ENCODE measurements at regions not wholly inside any gene's neighbourhood (a gene's known extent, or its start where the extent isn't known, plus 50 kb on each side); places are given as distances from the start of the nearest gene placed in this dataset.
"Not testable (repeated sequence)": the region's sequence is repeated elsewhere in the genome, so short reads cannot be mapped to it uniquely, and the experiment has no call there.

GRCh38 chr10:130261306-130261705 is 125.1 kb downstream of the GLRX3 start:
- H3K4me1 ChIP-seq (ENCODE audit: low read depth) = no peaks in the 10 kb centered on the region
- DNase-seq = no peak
- ATAC-seq = no peak
- no peaks in the 10 kb centered on the region for H3K9me3 ChIP-seq
- H3K36me3 ChIP-seq (ENCODE audit: low read depth) = no peaks in the 10 kb centered on the region
- no peak overlapping the region for H3K4me3 ChIP-seq
- no peak for TF ChIP-seq CTCF (IDR thresholded peaks at IDR 0.05)
- intact Hi-C loops (cut with DNase I, micrococcal nuclease) = no loop called here

- no peak for ATAC-seq
- Histone ChIP-seq H3K4me3 (no peak overlapping the region), H3K36me3 (ENCODE audit: low read depth) (no peaks in the 10 kb centered on the region), H3K9me3 (no peaks in the 10 kb centered on the region), H3K4me1 (ENCODE audit: low read depth) (no peaks in the 10 kb centered on the region)
- DNase-seq = no peak
- no peak for TF ChIP-seq CTCF (IDR thresholded peaks at IDR 0.05)
- intact Hi-C loops (cut with DNase I, micrococcal nuclease) = no loop called here
These were observed 125.6 kb downstream of the GLRX3 start for GRCh38 chr10:130261766-130262165.

GRCh38 chr10:130263289-130263688 is 127.1 kb downstream of the GLRX3 start:
- Histone ChIP-seq H3K4me1 (ENCODE audit: low read depth) (no peaks in the 10 kb centered on the region), H3K9me3 (no peaks in the 10 kb centered on the region), H3K4me3 (no peak overlapping the region), H3K36me3 (ENCODE audit: low read depth) (no peaks in the 10 kb centered on the region)
- DNase-seq (no peak), ATAC-seq (no peak)
- intact Hi-C loops (cut with DNase I, micrococcal nuclease) = no loop called here
- TF ChIP-seq CTCF (IDR thresholded peaks at IDR 0.05) = no peak

GRCh38 chr10:130265542-130265941 is 129.4 kb downstream of the GLRX3 start:
- Histone ChIP-seq H3K4me1 (ENCODE audit: low read depth) (no peaks in the 10 kb centered on the region), H3K9me3 (no peaks in the 10 kb centered on the region), H3K4me3 (no peak overlapping the region), H3K36me3 (ENCODE audit: low read depth) (no peaks in the 10 kb centered on the region)
- no peak for TF ChIP-seq CTCF (IDR thresholded peaks at IDR 0.05)
- ATAC-seq = no peak
- intact Hi-C loops (cut with DNase I, micrococcal nuclease) = no loop called here
- DNase-seq = no peak

- Histone ChIP-seq H3K9me3 (peaks cover 95% of the 10 kb centered on the region), H3K4me1 (ENCODE audit: low read depth) (no peaks in the 10 kb centered on the region), H3K36me3 (ENCODE audit: low read depth) (no peaks in the 10 kb centered on the region), H3K4me3 (no peak overlapping the region)
- no peak for DNase-seq
- no peak for ATAC-seq
- intact Hi-C loops (cut with DNase I, micrococcal nuclease) = no loop called here
- no peak for TF ChIP-seq CTCF (IDR thresholded peaks at IDR 0.05)
These were observed 146.5 kb downstream of the GLRX3 start for GRCh38 chr10:130282492-130283218.

GRCh38 chr10:130283219-130283545 is 147.0 kb downstream of the GLRX3 start:
- Histone ChIP-seq H3K4me1 (ENCODE audit: low read depth) (no peaks in the 10 kb centered on the region), H3K9me3 (peaks cover 97% of the 10 kb centered on the region), H3K36me3 (ENCODE audit: low read depth) (no peaks in the 10 kb centered on the region), H3K4me3 (no peak overlapping the region)
- no peak for TF ChIP-seq CTCF (IDR thresholded peaks at IDR 0.05)
- DNase-seq = no peak
- ATAC-seq = no peak
- intact Hi-C loops (cut with DNase I, micrococcal nuclease) = no loop called here

GRCh38 chr10:130295761-130296160 is 159.6 kb downstream of the GLRX3 start:
- H3K4me3 ChIP-seq; intact Hi-C loops (cut with DNase I, micrococcal nuclease); H3K36me3 ChIP-seq (ENCODE audit: low read depth); H3K4me1 ChIP-seq (ENCODE audit: low read depth); ATAC-seq; DNase-seq: not testable (repeated sequence)
- H3K9me3 ChIP-seq = peaks cover 40% of the 10 kb centered on the region
